GM18951 (cell line): ENCODE measurements at regions not wholly inside any gene's neighbourhood (a gene's known extent, or its start where the extent isn't known, plus 50 kb on each side); places are given as distances from the start of the nearest gene placed in this dataset.

Experiments
- POLR2A ChIP-seq: IDR thresholded peaks from 4 replicates; pipeline ENCODE4 v1.6.1; 2011; ENCODE audit warnings: mild to moderate bottlenecking; ENCODE audit not compliant: insufficient read length, insufficient read depth; ENCODE audit errors: extremely low read depth
- in situ Hi-C: fragments of 300-500 bp; cut with MboI; formaldehyde crosslinking; loops from one replicate; pipeline ENCODE4 v1.12.0; 2022; ENCODE audit warnings: low sequenced_read_pairs, mixed read lengths, inconsistent platforms; ENCODE audit not compliant: unreplicated experiment

DNA sequence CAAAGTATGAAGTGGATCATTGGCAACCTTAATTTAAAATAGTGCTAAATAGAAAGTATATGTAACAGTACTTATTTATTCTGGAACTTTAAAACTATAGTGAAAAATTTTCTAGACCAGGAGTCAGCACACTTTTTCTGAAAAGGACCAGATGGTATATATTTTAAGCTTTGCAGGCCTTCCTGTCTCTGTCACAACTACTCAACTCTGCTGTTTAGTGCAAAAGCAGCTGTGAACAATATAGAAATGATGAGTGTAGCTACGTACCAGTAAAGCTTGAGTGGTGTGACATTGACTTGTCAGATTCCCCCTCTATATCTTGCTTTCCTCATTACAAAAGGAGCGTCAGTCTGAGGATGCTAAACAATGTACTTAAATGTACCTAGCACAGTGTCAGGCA, 88.1 kb upstream of the IGFBP3 start:
- TF ChIP-seq POLR2A: no peak
- in situ Hi-C loops: no loop called here

DNA sequence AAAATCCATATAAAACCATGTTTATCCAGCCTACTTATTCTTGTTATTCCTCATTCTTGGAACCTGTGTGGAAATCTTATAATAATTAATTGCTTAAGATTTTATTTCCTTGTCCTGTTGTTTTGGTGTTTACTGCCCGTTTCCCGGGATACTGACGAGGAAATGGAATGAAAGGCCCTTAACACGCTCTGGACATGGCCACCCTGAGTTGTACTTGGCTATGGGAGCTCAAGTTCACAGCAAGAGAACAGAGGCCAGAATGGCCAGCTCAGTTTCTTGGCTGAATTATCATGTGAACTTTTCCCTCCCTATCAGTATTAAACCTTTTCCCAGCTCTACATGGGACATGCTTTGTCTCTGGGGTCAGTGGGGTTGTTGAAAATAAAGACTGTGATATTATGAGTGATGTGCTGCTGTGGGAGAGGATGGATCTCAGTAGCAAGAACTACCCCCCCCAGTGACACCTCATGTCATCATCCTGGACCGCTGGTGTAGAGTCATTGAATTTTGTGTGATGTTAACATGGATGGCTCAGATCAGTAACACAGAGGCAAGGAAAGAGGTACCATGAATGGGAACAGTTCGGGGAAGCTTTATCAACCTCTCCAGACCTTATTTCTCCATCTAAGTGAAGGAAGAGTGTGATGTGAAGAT, 87.0 kb upstream of the IGFBP3 start:
- in situ Hi-C loops: no loop called here
- no peak for TF ChIP-seq POLR2A

DNA sequence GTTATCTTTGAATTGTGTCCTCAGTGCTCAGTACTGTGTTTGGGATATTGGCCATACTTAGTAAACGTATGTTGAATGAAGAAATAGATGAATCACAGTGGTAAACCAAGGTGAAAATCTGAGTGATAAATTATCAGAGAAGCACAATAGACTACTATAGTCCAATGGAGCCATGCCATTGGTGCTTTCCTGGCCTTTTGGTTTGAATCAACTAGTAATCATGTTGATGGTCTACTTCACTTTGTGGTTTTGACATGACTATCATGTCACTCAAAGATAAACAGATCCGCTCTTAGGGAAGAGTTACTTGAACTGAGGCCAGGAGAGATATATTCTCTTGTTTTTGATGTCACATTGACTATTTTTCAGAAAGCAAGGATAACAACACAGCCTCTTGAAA, 86.1 kb upstream of the IGFBP3 start:
- in situ Hi-C loops: no loop called here
- TF ChIP-seq POLR2A: no peak

DNA sequence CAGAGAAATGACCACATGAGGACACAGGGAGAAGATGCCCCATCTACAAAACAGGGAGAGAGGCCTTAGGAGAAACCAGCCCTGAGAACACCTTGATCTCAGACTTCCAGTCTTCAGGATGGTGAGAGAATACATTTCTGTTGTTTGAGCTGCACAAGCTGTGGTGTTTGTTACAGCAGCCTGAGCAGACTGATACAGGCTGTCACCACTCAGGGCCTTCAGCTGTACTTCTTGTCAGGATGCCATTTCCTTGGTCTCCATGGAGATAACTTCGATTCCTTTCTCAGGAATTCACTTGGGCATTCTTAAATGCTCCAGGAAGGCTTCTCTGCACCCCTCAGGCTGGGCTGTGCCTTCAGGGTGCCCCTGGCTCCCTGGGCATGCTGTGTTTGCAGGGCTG, 85.7 kb upstream of the IGFBP3 start:
- no peak for TF ChIP-seq POLR2A
- in situ Hi-C loops: no loop called here

DNA sequence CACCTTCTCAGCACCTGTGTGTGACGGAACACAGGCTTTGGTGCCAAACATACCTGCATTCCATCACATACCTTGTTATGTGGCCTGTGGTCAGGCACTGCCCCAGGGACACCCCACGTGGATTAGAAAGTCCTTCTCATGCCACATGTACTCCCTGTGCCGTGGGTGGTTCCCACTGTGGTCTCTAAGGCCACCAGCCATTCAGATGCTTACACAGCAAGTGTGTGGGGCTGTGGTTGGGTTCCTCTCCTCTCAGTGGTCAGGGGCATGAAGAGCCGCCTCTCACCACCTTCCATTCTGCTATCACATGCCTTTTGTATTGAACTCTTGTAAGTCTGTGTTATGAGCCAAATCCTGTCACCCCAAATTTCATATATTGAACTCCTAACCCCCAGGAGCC, 85.1 kb upstream of the IGFBP3 start:
- no peak for TF ChIP-seq POLR2A
- in situ Hi-C loops: no loop called here

DNA sequence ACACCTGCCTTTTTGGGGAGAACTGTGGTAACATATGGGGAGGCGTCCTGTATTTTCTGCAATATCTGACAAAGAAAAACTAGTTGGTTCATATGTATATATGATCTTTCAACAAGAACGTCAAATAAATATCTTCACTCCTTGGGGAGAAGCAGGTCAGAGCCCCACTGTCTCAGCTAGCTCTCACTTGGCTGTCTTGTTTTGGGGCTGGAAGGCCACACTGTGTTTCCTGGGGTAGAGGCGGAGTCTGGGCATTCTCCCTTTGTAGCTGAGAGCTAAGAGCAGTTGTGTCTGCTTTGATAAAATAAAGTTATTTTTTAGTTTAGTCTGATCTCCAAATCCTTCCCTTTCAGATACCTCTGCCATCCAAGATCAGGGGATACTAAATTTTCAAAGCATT, 83.9 kb upstream of the IGFBP3 start:
- no peak for TF ChIP-seq POLR2A
- in situ Hi-C loops: no loop called here

DNA sequence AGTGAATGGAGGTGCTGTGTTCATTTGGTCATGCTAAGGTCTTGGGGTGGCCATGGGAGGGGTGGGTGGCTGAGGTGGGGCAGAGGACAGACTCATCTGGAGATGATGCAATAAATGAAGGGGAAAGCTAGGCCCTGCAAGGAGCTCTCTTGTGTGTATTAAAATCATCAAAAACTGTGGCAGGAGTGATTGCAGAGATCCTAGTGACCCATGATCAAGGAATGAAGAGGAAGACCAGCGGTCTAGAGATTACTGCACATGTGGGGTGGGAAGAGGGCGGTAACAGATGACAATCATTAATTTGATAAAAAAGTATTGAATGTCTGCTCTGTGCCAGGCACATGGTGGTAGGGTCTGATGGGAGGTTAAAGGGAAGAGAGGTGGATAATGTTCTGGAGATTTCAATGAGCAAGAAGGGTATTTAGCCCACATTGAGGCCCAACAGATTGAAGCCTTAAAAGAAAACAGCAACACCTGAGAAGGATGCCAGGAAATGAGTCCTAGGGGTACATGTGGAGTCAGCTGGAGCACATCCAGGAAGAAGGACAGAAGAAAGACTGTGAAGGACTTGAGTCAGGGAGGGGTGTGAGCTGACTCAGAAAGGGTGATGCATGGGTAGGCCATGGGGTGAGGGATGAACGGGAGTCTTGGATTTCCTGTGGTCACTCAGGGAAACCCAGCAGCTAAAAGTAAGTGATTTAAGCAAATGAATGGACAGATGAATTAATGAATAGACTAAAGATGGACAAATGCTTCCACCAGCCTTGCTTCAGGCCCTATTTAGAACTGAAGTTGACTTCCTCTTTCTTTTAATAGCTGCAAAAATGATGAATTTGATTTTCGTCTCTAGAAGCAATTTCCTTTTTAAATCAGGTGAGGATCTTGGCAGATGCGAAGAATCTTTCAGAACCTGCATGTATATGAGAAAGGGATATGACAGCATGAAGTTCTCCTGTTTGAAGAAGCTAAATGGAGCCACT, 83.1 kb upstream of the IGFBP3 start:
- in situ Hi-C loops: no loop called here
- no peak for TF ChIP-seq POLR2A

DNA sequence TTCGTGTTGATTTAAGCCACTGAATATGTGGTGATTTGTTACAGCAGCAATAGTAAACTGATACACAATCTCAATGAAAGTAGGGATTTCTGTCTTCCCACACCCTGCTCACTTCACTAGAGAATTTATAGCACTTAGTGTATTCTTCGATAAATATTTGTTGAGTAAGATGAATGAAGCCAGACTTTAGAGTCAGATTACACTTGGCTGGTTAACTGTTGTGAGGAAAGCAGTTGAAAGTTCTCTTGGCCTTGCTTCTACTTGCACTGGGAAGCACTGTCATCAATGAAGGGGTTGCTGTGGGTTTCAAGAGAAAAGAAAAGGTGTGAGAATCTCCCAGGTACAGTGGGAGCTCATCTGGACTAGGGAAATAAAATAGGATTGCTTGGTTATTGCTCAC, 82.1 kb upstream of the IGFBP3 start:
- TF ChIP-seq POLR2A: no peak
- in situ Hi-C loops: no loop called here

DNA sequence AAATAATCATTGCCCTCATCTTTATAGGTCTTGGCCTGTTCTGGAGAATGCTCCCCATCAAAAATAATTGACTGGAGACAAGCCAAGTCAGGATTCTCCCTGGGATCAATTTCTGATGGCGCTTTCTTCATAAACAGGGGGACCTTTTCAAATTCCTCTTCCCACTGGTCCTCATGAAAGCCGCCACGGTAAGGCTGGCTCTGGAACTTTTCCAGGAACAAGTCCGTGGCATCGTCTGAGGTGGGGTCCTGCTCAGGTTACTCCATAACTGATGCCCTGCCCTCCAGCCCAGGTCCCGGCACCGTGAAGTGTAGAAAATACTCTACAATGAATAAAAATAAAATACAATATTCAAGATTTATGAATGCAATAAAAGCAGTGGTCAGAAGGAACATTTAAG, 79.4 kb upstream of the IGFBP3 start:
- no peak for TF ChIP-seq POLR2A
- in situ Hi-C loops: no loop called here

DNA sequence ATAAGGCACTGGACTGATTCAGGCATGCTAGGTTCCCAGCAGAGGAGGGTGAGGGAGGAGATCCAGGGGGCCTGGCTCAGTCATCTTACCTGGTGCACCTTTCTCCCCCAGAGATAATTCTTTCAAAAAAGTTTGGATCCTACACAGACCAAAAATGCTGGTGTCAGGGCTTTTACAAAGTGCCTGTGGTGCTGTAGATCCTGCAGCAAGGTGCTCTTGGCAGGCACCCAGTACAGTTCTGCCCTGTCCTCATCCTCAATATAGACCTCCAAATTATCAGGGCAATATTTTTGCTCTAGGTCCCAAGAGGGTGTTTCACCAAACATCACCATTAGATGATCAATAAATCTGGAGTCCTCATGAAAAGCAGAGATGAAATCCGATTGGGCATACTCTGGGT, 78.5 kb upstream of the IGFBP3 start:
- no peak for TF ChIP-seq POLR2A
- in situ Hi-C loops: no loop called here

DNA sequence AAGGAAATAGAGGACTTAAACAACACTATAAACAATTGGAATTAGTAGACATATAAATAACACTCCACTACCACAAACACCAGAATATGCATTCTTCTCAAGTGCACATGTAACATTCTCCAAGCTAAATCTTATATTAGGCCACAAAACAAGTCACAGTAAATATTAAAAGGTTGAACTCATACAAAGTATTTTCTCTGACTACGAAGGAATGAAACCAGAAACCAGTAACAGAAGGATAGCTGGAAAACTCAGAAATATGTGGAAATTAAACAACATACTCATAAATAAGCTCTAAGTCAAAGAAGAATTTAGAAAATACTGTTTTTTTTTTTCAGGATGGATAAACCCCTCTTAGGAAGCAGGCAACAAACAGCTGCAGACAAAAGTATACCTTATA, 77.4 kb upstream of the IGFBP3 start:
- in situ Hi-C loops: no loop called here
- no peak for TF ChIP-seq POLR2A

DNA sequence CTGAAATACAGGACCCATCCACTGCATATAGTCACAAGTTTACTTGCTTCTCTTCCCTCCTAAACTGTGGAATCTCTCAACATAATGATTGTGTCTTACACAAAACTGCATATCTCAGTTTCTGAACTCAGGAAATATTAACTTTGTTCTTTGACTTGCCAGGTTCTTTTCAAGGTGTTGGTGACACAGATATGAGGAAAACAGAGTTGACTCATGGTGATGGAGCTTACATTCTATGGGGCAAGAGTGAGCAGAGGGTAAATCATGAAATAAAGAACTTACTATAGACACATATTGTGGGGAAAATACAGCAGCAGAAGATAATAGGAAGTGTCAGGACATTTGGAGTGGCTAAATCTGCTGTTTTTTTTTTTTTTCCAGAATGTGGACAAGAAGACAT, 72.5 kb upstream of the IGFBP3 start:
- no peak for TF ChIP-seq POLR2A
- in situ Hi-C loops: no loop called here

DNA sequence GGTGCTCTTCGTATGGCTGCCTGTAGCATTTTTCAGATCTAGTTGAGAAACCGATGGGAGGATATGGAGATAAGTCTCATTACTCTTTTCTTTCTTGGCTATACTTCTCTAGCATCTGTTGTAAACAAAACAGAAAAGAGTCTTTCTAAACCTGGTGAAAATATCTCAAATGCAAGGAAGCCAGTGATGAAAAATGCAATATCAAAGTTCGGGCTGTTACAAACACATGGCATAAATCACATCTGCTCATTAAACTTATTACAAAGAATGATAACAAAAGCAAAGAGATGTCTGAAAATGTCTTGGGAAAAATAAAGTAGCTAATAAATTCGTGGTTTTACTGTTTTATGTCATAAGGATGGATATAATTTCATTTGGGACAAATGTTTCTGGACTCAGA, 71.8 kb upstream of the IGFBP3 start:
- in situ Hi-C loops: no loop called here
- TF ChIP-seq POLR2A: no peak

DNA sequence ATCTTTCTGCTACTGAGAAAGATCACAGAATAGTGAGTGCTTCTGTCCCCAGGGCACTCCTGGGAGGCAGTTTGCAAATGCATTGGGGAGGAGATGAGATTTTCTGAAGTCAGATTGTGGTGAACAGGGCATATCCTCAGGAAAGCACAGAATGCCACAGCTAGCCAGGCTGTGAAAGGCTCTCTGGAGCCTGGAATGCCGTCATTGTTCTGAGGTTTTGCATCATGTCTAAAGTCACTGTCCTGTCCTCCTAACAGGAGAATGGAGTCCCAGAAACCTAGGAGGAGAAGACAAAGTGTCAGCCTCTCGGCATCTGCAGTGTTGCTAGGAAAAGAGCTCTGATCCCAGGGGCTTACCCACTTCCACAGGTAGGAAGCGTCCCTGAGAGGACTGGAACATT, 69.2 kb upstream of the IGFBP3 start:
- in situ Hi-C loops: no loop called here
- TF ChIP-seq POLR2A: no peak
